NB4 (cell line): ENCODE measurements at regions not wholly inside any gene's neighbourhood (a gene's known extent, or its start where the extent isn't known, plus 50 kb on each side); places are given as distances from the start of the nearest gene placed in this dataset.

Experiments used
- CTCF ChIP-seq: IDR thresholded peaks from one replicate; pipeline ENCODE4 v1.5.1; 2012; ENCODE audit warnings: low read depth, low read length
- MAX ChIP-seq: IDR thresholded peaks from 2 replicates; pipeline ENCODE4 v1.6.1; 2011; ENCODE audit warnings: low read depth, low read length
- POLR2A ChIP-seq: IDR thresholded peaks from 2 replicates; pipeline ENCODE4 v1.6.1; 2011; ENCODE audit warnings: mild to moderate bottlenecking; ENCODE audit not compliant: insufficient read length; ENCODE audit errors: extremely low read depth

- TF ChIP-seq CTCF, result no peak
- no peak for TF ChIP-seq POLR2A
- TF ChIP-seq MAX, result no peak
These were observed 120.5 kb upstream of the MAP9 start for GRCh38 chr4:155497306-155497705.
